GM23338 (cell line): ENCODE measurements at regions not wholly inside any gene's neighbourhood (a gene's known extent, or its start where the extent isn't known, plus 50 kb on each side); places are given as distances from the start of the nearest gene placed in this dataset.
"Not testable (repeated sequence)": the region's sequence is repeated elsewhere in the genome, so short reads cannot be mapped to it uniquely, and the experiment has no call there.

Experiments
- ATAC-seq: fragments of 200-7000 bp; cut with Tn5 transposase; 3 replicates; pipeline ENCODE4 v1.9.1; 2020
- DNase-seq: peaks from one replicate; pipeline ENCODE4 v3.0.0-alpha.2; 2015; ENCODE audit warnings: low spot score
- H2AFZ ChIP-seq: fragments of 200-600 bp; sonication (generic); 2 replicates; pipeline ENCODE4 v1.8.0; 2016; ENCODE audit warnings: antibody characterized with exemption, mild to moderate bottlenecking, moderate library complexity
- H3F3A ChIP-seq: fragments of 200-600 bp; sonication (generic); replicated peaks from 2 replicates; pipeline ENCODE4 v1.8.0; 2017; ENCODE audit warnings: antibody characterized with exemption, mixed run types, low read depth
- H3K27ac ChIP-seq: fragments of 200-600 bp; sonication (generic); 2 replicates; pipeline ENCODE4 v1.6.1; 2016; ENCODE audit warnings: low read depth
- H3K27me3 ChIP-seq: fragments of 200-600 bp; sonication (generic); 2 replicates; pipeline ENCODE4 v1.8.0; 2016; ENCODE audit warnings: mild to moderate bottlenecking, mixed run types, moderate library complexity; ENCODE audit not compliant: insufficient read depth
- H3K36me3 ChIP-seq: fragments of 200-600 bp; sonication (generic); 2 replicates; pipeline ENCODE4 v1.8.0; 2016; ENCODE audit warnings: mild to moderate bottlenecking; ENCODE audit not compliant: insufficient read depth
- H3K4me1 ChIP-seq: fragments of 200-600 bp; sonication (generic); 2 replicates; pipeline ENCODE4 v1.8.0; 2016; ENCODE audit warnings: mild to moderate bottlenecking, moderate library complexity; ENCODE audit not compliant: insufficient read depth
- H3K4me2 ChIP-seq: fragments of 200-600 bp; sonication (generic); 2 replicates; pipeline ENCODE4 v1.7.1; 2017; ENCODE audit warnings: mixed run types
- H3K4me3 ChIP-seq: fragments of 200-600 bp; sonication (generic); 2 replicates; pipeline ENCODE4 v1.6.1; 2016; ENCODE audit warnings: mixed run types
- H3K79me2 ChIP-seq: fragments of 200-600 bp; sonication (generic); replicated peaks from 2 replicates; pipeline ENCODE4 v1.8.0; 2017; ENCODE audit warnings: mild to moderate bottlenecking; ENCODE audit not compliant: insufficient read depth
- H3K9me2 ChIP-seq: fragments of 200-600 bp; sonication (generic); 2 replicates; pipeline ENCODE4 v1.8.0; 2017; ENCODE audit not compliant: insufficient read depth
- H4K20me1 ChIP-seq: fragments of 200-600 bp; sonication (generic); replicated peaks from 2 replicates; pipeline ENCODE4 v1.8.0; 2017; ENCODE audit warnings: mild to moderate bottlenecking; ENCODE audit not compliant: insufficient read depth
- H3K27ac Mint-ChIP-seq: 2 replicates; pipeline ENCODE4 v1.8.0; 2020; ENCODE audit warnings: inconsistent platforms, mild to moderate bottlenecking, moderate library complexity, mixed read lengths
- H3K27me3 Mint-ChIP-seq: 3 replicates; pipeline ENCODE4 v1.8.0; 2022; ENCODE audit warnings: low read depth, mild to moderate bottlenecking, moderate library complexity, mixed read lengths, inconsistent platforms; ENCODE audit not compliant: insufficient read depth, poor library complexity
- H3K36me3 Mint-ChIP-seq: 3 replicates; pipeline ENCODE4 v1.8.0; 2021; ENCODE audit warnings: low read depth, mild to moderate bottlenecking, inconsistent platforms, moderate library complexity, mixed read lengths
- H3K4me1 Mint-ChIP-seq: 3 replicates; pipeline ENCODE4 v1.8.0; 2020; ENCODE audit warnings: mild to moderate bottlenecking, inconsistent platforms, mixed read lengths
- H3K4me3 Mint-ChIP-seq: 3 replicates; pipeline ENCODE4 v1.8.0; 2021; ENCODE audit warnings: moderate library complexity, mild to moderate bottlenecking, inconsistent platforms, mixed read lengths
- H3K9me3 Mint-ChIP-seq: 3 replicates; pipeline ENCODE4 v1.8.0; 2020; ENCODE audit warnings: moderate library complexity, mild to moderate bottlenecking, inconsistent platforms, mixed read lengths
- CREB1 ChIP-seq: fragments of 250-450 bp; sonication (Bioruptor Pico); IDR thresholded peaks from 2 replicates; pipeline ENCODE4 v1.5.0; 2020; ENCODE audit warnings: low read depth, mild to moderate bottlenecking, moderate library complexity
- ETS1 ChIP-seq: IDR thresholded peaks from 2 replicates; pipeline ENCODE4 v1.6.1; 2016; ENCODE audit warnings: antibody characterized with exemption
- EZH2phosphoT487 ChIP-seq: fragments of 200-600 bp; sonication (generic); IDR thresholded peaks from one replicate; pipeline ENCODE4 v1.8.1; 2018; ENCODE audit warnings: antibody characterized with exemption; ENCODE audit not compliant: unreplicated experiment
- JUNB ChIP-seq: IDR thresholded peaks from one replicate; pipeline ENCODE4 v1.6.1; 2016; ENCODE audit warnings: antibody characterized with exemption; ENCODE audit not compliant: unreplicated experiment
- POLR2AphosphoS5 ChIP-seq: IDR thresholded peaks from 2 replicates; pipeline ENCODE4 v1.6.1; 2016; ENCODE audit warnings: antibody characterized with exemption, low read depth
- STAT1 ChIP-seq: IDR thresholded peaks from one replicate; pipeline ENCODE4 v1.6.1; 2016; ENCODE audit warnings: antibody characterized with exemption; ENCODE audit not compliant: unreplicated experiment
- ZNF114 ChIP-seq: fragments of 250-450 bp; sonication (Bioruptor Pico); IDR thresholded peaks from 2 replicates; pipeline ENCODE4 v1.5.0; 2020; ENCODE audit warnings: mild to moderate bottlenecking, moderate library complexity
- ZNF331 ChIP-seq: fragments of 250-450 bp; sonication (Bioruptor Pico); IDR thresholded peaks from 2 replicates; pipeline ENCODE4 v1.5.0; 2020; ENCODE audit warnings: low read depth, mild to moderate bottlenecking, moderate library complexity
- TF ChIP-seq, protein P1 (sequence below), 2 experiments: fragments of 200-600 bp in 1 of 2; sonication (generic) in 1 of 2; conservative IDR thresholded peaks; 2 replicates each; pipeline versions ENCODE4 v1.5.1 to v1.6.1; 2016 to 2017; ENCODE audit warnings: antibody characterized with exemption in 2 of 2, low read depth in 2 of 2, mild to moderate bottlenecking in 2 of 2, moderate library complexity in 1 of 2

- TF ChIP-seq EZH2phosphoT487 (no peak), JUNB (no peak), STAT1 (no peak), POLR2AphosphoS5 (no peak)
- TF ChIP-seq, protein P1, sequence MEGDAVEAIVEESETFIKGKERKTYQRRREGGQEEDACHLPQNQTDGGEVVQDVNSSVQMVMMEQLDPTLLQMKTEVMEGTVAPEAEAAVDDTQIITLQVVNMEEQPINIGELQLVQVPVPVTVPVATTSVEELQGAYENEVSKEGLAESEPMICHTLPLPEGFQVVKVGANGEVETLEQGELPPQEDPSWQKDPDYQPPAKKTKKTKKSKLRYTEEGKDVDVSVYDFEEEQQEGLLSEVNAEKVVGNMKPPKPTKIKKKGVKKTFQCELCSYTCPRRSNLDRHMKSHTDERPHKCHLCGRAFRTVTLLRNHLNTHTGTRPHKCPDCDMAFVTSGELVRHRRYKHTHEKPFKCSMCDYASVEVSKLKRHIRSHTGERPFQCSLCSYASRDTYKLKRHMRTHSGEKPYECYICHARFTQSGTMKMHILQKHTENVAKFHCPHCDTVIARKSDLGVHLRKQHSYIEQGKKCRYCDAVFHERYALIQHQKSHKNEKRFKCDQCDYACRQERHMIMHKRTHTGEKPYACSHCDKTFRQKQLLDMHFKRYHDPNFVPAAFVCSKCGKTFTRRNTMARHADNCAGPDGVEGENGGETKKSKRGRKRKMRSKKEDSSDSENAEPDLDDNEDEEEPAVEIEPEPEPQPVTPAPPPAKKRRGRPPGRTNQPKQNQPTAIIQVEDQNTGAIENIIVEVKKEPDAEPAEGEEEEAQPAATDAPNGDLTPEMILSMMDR (conservative IDR thresholded peaks at IDR 0.05; ENCODE audit: low read depth in 2 of 2) = no peak
These were observed 121.2 kb downstream of the IGLL1 start (continued) for GRCh38 chr22:23458663-23459541.

DNA sequence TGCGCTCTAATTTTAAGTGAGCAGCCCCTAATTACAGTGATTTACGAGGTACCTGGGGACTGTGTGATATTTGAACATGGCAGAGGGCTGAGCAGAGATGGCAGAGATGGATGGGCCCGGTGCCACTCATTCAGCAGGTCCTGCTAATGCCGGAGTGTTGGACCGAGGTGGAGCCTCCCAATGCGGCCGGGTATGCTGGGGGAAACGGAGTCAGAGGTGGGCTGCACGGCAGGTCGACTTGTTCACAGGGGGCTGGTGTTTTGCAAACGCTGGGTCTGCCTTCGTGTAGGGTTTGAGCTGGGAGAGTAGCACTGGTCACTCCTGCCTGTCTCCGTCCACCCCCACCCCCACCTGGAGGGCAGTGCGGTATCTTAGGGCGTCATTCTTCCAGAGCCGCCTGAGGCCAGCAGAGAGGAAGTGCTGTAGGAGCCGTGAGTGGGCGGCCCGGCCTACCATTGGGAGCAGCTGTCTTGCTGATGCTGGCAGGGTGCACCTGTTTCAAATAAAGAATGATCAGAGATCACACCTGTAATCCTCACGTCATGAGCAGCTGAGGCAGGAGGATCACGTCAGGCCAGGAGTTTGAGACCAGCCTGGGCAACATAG lies 122.6 kb downstream of the IGLL1 start:
- ATAC-seq = no peak
- H3K36me3 ChIP-seq = no peaks in the 10 kb centered on the region
- no peak overlapping the region for H3K27ac Mint-ChIP-seq

GRCh38 chr22:23456666-23457379 lies 123.3 kb downstream of the IGLL1 start:
- H3F3A ChIP-seq, H3K36me3 Mint-ChIP-seq, H3K36me3 ChIP-seq, H3K4me3 ChIP-seq, H3K9me3 Mint-ChIP-seq, H2AFZ ChIP-seq, H3K27ac ChIP-seq, H4K20me1 ChIP-seq, H3K4me2 ChIP-seq, H3K27ac Mint-ChIP-seq, H3K79me2 ChIP-seq, ATAC-seq, H3K4me3 Mint-ChIP-seq, DNase-seq, H3K9me2 ChIP-seq, H3K4me1 Mint-ChIP-seq, H3K4me1 ChIP-seq, H3K27me3 ChIP-seq, H3K27me3 Mint-ChIP-seq: not testable (repeated sequence)

More for the DNA sequence above, 122.6 kb downstream of the IGLL1 start:
- peaks cover 7% of the 10 kb centered on the region for H3K4me1 Mint-ChIP-seq
- TF ChIP-seq CREB1 (CRISPR knock-in tag) = no peak
- no peak for TF ChIP-seq ZNF331 (CRISPR knock-in tag)
- TF ChIP-seq ZNF114 (CRISPR knock-in tag) = no peak
- TF ChIP-seq, protein P1 (conservative IDR thresholded peaks at IDR 0.05; ENCODE audit: low read depth in 2 of 2) = no peak
- no peak for TF ChIP-seq ETS1
- TF ChIP-seq JUNB = no peak
- no peak for TF ChIP-seq EZH2phosphoT487
- Histone ChIP-seq H4K20me1 (no peaks in the 10 kb centered on the region), H2AFZ (no peak overlapping the region), H3K4me2 (no peak overlapping the region), H3K4me1 (no peaks in the 10 kb centered on the region), H3K9me2 (no peaks in the 10 kb centered on the region), H3K4me3 (no peak overlapping the region), H3K27me3 (no peaks in the 10 kb centered on the region), H3K27ac (no peak overlapping the region), H3K79me2 (no peaks in the 10 kb centered on the region), H3F3A (no peaks in the 10 kb centered on the region)
- no peak overlapping the region for H3K4me3 Mint-ChIP-seq
- DNase-seq = no peak
- peaks cover 4% of the 10 kb centered on the region for H3K27me3 Mint-ChIP-seq
- H3K9me3 Mint-ChIP-seq = no peaks in the 10 kb centered on the region
- H3K36me3 Mint-ChIP-seq = no peaks in the 10 kb centered on the region

- not testable (repeated sequence) for H3K4me1 Mint-ChIP-seq, H3K27ac ChIP-seq, H3F3A ChIP-seq, H3K79me2 ChIP-seq, H3K36me3 Mint-ChIP-seq, H3K4me3 ChIP-seq, DNase-seq, H3K27me3 Mint-ChIP-seq, H4K20me1 ChIP-seq, H2AFZ ChIP-seq, H3K9me3 Mint-ChIP-seq, H3K4me1 ChIP-seq, H3K4me2 ChIP-seq, H3K4me3 Mint-ChIP-seq, H3K9me2 ChIP-seq, H3K27me3 ChIP-seq, H3K27ac Mint-ChIP-seq, H3K36me3 ChIP-seq
- ATAC-seq = 0 out of 3 replicates have a peak, but pooled peaks have one; percentile 10
These were observed 125.7 kb downstream of the IGLL1 start for GRCh38 chr22:23454345-23454744.
